NOMO-1 treated with dmso at 0.1 percent for 144 hours (cell line): ENCODE measurements at regions not wholly inside any gene's neighbourhood (a gene's known extent, or its start where the extent isn't known, plus 50 kb on each side); places are given as distances from the start of the nearest gene placed in this dataset.

Experiments used
- DNase-seq: peaks from one replicate; lab custom pipeline; 2025; ENCODE audit not compliant: unreplicated experiment; lab: John Stamatoyannopoulos, UW

DNA sequence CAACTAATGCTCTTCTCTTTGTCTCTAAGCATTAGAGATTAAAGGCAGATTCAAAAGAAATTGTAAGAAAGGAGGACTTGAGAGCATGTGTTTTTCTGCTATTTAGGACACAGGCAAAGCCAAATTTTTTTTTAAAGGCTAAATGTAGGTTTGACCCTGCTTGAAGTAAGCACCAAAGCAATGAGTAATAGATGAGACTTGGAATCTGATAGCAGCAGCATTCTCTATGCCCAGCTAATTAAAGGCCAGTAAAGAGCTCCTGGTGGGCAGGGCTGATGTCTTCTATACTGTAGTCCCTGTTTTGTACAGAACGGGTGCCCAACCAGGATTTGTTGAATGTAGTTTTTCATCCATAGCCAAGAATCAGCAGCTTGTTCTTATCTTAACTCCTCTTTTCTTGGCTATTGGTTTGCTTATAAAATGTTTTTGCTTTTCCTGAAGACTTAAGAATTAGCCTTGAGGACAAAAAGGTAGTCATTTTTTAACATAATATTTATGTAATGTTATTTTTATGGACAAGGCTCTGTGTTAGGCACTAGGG is 179.6 kb downstream of the LMO4 start:
- no peak for DNase-seq

DNA sequence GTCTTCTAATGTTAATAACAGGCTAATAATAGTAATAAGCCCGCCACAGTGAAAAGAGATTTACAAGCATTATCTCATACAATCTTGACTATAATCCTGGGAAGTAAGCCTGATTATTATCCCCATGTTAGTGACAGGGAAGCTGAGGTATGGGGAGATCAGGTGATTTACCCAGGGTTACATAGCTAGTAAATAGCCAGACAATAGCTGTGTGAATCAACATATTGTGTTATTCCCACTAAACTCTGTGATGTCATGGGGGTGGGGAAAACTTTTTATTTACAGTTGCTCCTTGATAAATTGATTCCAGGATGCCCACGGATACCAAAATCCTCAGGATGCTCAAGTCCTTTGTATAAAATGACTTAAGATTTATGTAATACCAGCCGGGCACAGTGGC is 181.9 kb downstream of the LMO4 start:
- no peak for DNase-seq

DNA sequence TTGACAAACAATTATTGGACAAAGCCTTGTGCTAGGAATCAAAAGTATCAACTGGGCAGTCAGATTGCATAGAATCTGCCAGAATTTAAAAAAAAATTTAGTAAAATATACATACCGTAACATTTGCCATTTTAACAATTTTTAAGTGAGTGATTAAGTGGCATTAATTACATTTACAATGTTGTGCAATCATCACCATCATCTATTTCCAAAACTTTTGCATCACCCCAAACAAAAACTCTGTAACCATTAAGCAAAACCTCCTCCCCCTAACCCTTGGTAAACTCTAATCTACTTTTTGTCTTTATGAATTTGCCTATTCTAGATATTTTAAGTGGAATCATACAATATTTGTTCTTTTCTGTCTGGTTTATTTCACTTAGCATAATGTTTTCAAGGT is 182.8 kb downstream of the LMO4 start:
- DNase-seq = no peak

- no peak for DNase-seq
Measured at GRCh38 chr1:87512431-87512830, 183.8 kb downstream of the LMO4 start.

DNA sequence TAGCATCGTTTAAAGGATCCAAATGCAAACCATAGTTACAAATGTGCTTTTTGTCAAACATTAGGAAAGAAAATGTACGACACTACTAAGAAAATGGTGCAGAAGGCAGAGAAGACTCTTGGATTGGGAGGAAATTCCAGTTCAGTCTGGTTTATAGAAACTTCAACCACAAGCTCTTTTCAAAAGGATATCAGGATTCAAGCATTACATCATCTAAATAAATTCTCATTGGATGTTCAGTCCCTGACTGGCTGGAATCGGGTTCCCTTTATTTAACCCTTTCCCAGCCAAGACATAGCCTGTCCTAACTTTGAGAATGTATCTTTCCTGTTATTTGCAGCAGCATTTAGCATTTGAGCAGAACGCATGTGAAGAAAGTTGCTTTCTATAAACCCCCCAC is 184.6 kb downstream of the LMO4 start:
- DNase-seq = no peak

GRCh38 chr1:87513966-87514660 is 185.4 kb downstream of the LMO4 start:
- no peak for DNase-seq

DNA sequence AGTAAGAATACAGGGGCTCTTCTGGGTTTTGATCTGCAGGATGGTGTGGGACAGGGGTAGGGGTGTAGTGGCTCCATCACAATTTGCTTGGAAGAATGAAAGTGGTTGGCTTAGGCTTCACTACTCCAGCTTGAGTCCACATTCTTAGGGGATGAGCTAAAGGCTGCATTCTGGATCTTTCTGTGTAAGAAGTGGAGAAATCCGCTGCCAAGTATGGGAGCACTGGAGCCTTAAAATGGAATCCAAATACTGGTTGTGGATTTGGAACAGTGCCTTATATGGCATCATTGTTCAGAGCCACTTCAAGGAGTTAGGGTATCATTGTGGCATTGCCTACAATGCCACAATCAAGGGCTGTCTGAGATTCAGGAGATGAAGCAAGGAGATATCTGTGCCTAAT is 187.1 kb downstream of the LMO4 start:
- DNase-seq = no peak

GRCh38 chr1:87518794-87519193 is 190.1 kb downstream of the LMO4 start:
- DNase-seq = no peak

DNA sequence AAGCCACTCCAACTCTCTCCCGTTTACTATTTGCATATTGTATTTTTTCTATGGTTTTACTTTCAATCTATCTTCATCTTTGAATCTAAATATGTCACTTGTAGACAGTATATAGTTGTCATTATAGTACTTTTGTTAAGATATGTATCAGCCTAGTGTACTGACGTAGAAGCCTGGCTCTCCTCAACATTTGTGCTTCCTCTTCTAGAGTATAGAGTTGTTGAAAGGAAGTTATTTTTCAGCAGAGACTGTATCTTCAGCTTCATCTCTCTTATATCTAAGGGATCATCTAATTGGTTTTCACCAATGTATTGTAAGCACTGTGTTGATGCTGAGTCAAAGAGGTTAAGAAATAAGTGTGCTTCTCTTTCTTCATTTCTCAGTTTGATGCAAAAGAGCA is 192.8 kb downstream of the LMO4 start:
- no peak for DNase-seq

DNA sequence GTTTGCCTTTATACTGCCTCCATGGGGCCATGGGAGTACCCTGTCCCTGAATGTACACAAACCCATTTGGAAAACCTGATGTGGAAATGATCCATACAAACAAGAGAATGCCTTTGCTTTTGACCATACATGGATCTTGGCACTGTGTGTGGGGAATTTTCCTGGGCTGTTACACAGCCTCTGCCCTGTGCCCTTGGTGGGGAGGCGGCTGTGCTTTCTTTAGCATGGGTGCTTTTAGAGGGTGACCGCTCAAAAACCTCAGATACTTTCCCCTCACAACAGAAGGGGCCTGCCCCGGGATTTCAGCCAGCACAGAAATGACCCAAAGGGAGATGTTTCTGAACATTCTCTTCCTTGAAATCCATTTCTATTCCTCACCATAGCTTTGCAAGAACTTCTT is 194.8 kb downstream of the LMO4 start:
- no peak for DNase-seq

DNA sequence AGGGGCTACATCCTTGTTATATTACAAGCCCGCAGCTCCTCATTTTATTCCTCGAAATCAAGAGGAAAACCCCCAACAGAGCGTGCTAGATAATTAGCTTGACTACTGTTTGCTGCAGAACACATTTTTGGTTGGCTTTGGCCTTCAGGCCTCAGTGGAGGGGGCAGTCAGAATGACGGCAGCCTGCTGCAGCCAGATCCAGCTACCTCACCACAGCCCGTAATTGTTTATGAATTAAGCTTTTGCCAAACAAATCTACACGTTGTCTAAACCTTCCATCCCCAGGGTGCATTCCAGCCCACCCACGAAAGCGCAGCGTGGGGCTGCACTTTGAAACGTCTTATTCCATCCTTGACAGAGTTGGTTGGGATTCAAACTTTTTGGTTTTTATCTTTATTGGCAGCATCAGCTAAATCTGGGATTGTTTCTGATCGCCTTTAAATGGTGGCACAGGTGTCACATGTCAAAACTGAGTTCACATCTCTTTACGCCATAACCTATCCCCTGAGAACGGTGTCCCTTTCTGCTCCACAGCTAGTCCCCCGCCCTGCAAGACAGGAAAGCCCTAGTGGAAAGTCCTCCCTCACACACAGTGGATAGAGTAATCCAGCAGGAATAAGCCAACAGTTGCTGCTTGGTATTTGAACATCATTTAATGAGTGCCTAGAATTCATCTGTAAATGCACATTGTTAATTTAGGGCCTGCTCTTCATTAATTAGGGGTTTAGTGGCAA is 195.5 kb downstream of the LMO4 start:
- no peak for DNase-seq

- DNase-seq = no peak
Measured at GRCh38 chr1:87528754-87529517, 200.3 kb downstream of the LMO4 start.

GRCh38 chr1:87530042-87530807 is 201.5 kb downstream of the LMO4 start:
- DNase-seq = no peak

DNA sequence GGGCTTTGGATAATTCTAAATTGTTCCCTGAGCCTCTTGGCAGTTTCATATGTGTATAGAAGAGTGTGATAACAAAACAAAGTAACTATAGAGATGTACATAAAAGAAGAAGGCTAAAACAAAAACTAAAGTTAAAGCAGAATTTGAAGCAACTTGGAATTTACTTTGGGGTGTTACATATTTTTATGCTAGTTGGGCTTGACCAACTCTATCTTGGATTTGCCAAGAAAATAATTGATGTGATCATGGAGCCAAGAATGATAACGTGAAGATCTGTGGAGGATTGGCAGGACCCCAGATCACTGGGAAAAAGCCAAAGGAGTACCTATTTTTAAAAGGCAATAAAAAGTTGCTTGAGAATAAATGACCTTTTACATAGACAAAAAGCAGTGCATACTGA is 206.9 kb downstream of the LMO4 start:
- no peak for DNase-seq

DNA sequence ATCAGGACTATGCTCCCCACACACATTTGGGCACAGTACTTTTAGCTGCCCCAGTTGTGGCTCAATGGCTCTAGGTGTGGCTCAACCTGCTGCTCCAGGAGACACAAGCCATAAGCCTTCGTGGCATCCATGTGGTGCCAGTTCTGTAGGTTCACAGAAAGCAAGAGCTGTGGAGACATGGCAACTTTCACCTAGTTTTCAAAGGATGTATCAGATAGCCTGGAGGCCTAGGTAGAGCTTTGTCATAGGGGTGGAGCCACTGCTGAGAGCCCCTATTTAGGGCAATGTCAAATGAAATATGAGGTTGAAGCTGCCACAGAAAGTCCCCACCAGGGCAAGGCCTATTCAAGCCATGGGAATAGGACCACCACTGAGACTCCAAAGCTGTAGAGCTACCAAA is 210.5 kb downstream of the LMO4 start:
- DNase-seq = no peak

DNA sequence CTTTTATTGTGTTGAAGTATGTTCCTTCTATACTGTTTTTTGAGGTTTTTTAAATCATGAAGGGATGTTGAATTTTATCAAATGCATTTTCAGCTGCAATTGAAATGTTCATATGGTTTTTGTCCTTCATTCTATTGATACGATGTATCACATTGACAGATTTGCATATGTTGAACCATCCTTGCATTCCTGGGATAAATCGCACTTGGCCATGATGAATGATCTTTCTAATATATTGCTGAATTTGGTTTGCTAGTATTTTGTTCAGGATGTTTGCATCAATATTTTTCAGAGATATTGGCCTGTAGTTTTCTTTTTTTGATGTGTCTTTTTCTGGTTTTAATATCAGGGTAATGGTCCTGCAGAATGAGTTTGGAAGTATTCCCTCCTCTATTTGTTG is 214.0 kb downstream of the LMO4 start:
- DNase-seq = no peak

- DNase-seq = no peak
Measured at GRCh38 chr1:87549738-87550137, 221.1 kb downstream of the LMO4 start.

- no peak for DNase-seq
Measured at GRCh38 chr1:87553511-87553910, 224.8 kb downstream of the LMO4 start.

DNA sequence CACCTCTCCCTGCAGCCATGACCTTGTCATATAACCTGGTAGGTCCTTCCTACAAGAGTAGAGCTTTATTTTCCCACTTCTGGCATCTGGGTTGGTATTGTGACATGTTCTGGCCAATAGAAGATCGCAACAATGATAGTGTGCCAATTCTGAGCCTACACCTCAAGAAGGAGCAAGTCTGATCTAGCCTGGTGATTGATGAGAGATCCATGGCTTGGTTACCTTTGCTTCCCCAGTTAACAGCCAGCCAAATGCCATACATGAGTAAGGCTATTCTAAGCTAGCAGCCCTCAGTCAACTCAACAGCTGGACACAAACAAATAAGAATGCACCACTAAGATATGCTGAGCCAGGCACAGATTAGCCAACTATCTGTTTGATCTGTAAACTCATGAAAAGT is 226.7 kb downstream of the LMO4 start:
- no peak for DNase-seq

- DNase-seq = no peak
Measured at GRCh38 chr1:87556326-87556725, 227.6 kb downstream of the LMO4 start.

GRCh38 chr1:87558921-87559320 is 230.2 kb downstream of the LMO4 start:
- DNase-seq = no peak
